NCI-H1436 treated with DMSO at 0.1 percent for 48 hours (cell line): ENCODE measurements at regions not wholly inside any gene's neighbourhood (a gene's known extent, or its start where the extent isn't known, plus 50 kb on each side); places are given as distances from the start of the nearest gene placed in this dataset.

Source experiments
- DNase-seq: peaks from one replicate; lab custom pipeline; 2025; lab: John Stamatoyannopoulos, UW

- no peak for DNase-seq
Observed at GRCh38 chr2:72004201-72004915, 143.3 kb downstream of the CYP26B1 start.

GRCh38 chr2:72003796-72004195 is 143.9 kb downstream of the CYP26B1 start:
- DNase-seq: no peak

- no peak for DNase-seq
Observed at GRCh38 chr2:72003124-72003523, 144.5 kb downstream of the CYP26B1 start.

GRCh38 chr2:72001937-72002690 is 145.5 kb downstream of the CYP26B1 start:
- DNase-seq: no peak

- DNase-seq: no peak
Observed at GRCh38 chr2:72000110-72000509, 147.6 kb downstream of the CYP26B1 start.

GRCh38 chr2:71999580-71999979 is 148.1 kb downstream of the CYP26B1 start:
- no peak for DNase-seq

- no peak for DNase-seq
Observed at GRCh38 chr2:71997843-71998242, 149.8 kb downstream of the CYP26B1 start.

GRCh38 chr2:71995067-71995665 is 152.5 kb downstream of the CYP26B1 start:
- DNase-seq: no peak

- no peak for DNase-seq
Observed at GRCh38 chr2:71992036-71992435, 155.6 kb downstream of the CYP26B1 start.

GRCh38 chr2:71991397-71991796 is 156.3 kb downstream of the CYP26B1 start:
- DNase-seq: no peak

GRCh38 chr2:71990826-71991225 is 156.8 kb downstream of the CYP26B1 start:
- no peak for DNase-seq

GRCh38 chr2:71990122-71990521 is 157.5 kb downstream of the CYP26B1 start:
- no peak for DNase-seq

GRCh38 chr2:71989671-71990070 is 158.0 kb downstream of the CYP26B1 start:
- no peak for DNase-seq

GRCh38 chr2:71988170-71988569 is 159.5 kb downstream of the CYP26B1 start:
- DNase-seq: no peak

GRCh38 chr2:71976685-71977084 is 171.0 kb downstream of the CYP26B1 start:
- DNase-seq: no peak

- DNase-seq: no peak
Observed at GRCh38 chr2:71974846-71975245, 172.8 kb downstream of the CYP26B1 start.

- no peak for DNase-seq
Observed at GRCh38 chr2:71971493-71971892, 176.2 kb downstream of the CYP26B1 start.

- DNase-seq: no peak
Observed at GRCh38 chr2:71965530-71965929, 182.1 kb downstream of the CYP26B1 start.

- no peak for DNase-seq
Observed at GRCh38 chr2:71962911-71963694, 184.6 kb downstream of the CYP26B1 start.

- no peak for DNase-seq
Observed at GRCh38 chr2:71962350-71962749, 185.3 kb downstream of the CYP26B1 start.

GRCh38 chr2:71961289-71962027 is 186.2 kb downstream of the CYP26B1 start:
- DNase-seq: no peak

- no peak for DNase-seq
Observed at GRCh38 chr2:71959494-71959893, 188.2 kb downstream of the CYP26B1 start.
